DOHH2 (cell line): ENCODE measurements at regions not wholly inside any gene's neighbourhood (a gene's known extent, or its start where the extent isn't known, plus 50 kb on each side); places are given as distances from the start of the nearest gene placed in this dataset.
A peak's percentile ranks its signal among the peaks of the same experiment; 100 is the strongest.

ENCODE experiments used
- H3F3A ChIP-seq: fragments of 200-600 bp; sonication (generic), shearing (Covaris generic); 2 replicates; pipeline ENCODE4 v1.6.0; 2016; ENCODE audit warnings: antibody characterized with exemption, mild to moderate bottlenecking; ENCODE audit not compliant: control insufficient read depth, insufficient read depth
- H3K27ac ChIP-seq: fragments of 200-600 bp; sonication (generic); 2 replicates; pipeline ENCODE4 v1.5.1; 2014; ENCODE audit warnings: low read depth, mild to moderate bottlenecking, low read length, moderate library complexity
- H3K27me3 ChIP-seq: fragments of 200-600 bp; sonication (generic); 2 replicates; pipeline ENCODE4 v1.6.1; 2014; ENCODE audit warnings: mild to moderate bottlenecking, low read length, mixed read lengths; ENCODE audit not compliant: control insufficient read depth
- H3K36me3 ChIP-seq: fragments of 200-600 bp; sonication (generic); 2 replicates; pipeline ENCODE4 v1.6.1; 2014; ENCODE audit warnings: mild to moderate bottlenecking, low read length, moderate library complexity, mixed read lengths; ENCODE audit not compliant: control insufficient read depth
- H3K4me1 ChIP-seq: fragments of 200-600 bp; sonication (generic); 2 replicates; pipeline ENCODE4 v1.6.1; 2014; ENCODE audit warnings: mild to moderate bottlenecking, low read length, mixed read lengths; ENCODE audit not compliant: control insufficient read depth
- H3K4me2 ChIP-seq: fragments of 200-600 bp; sonication (generic); 2 replicates; pipeline ENCODE4 v1.6.0; 2014; ENCODE audit warnings: mild to moderate bottlenecking, low read length, moderate library complexity
- H3K4me3 ChIP-seq: fragments of 200-600 bp; sonication (generic); 2 replicates; pipeline ENCODE4 v1.5.1; 2014; ENCODE audit warnings: mild to moderate bottlenecking, low read length, mixed read lengths
- H3K79me2 ChIP-seq: fragments of 200-600 bp; sonication (generic); 2 replicates; pipeline ENCODE4 v1.6.1; 2014; ENCODE audit warnings: mild to moderate bottlenecking, low read length, mixed read lengths; ENCODE audit not compliant: control insufficient read depth
- H3K9me2 ChIP-seq: fragments of 200-600 bp; sonication (generic); replicated peaks from 2 replicates; pipeline ENCODE4 v1.6.1; 2014; ENCODE audit warnings: mild to moderate bottlenecking, low read length, mixed read lengths; ENCODE audit not compliant: control insufficient read depth
- H3K9me3 ChIP-seq: fragments of 200-600 bp; sonication (generic); 2 replicates; pipeline ENCODE4 v1.6.1; 2014; ENCODE audit warnings: antibody characterized with exemption, low read length, mixed read lengths; ENCODE audit not compliant: control insufficient read depth, insufficient read depth
- H4K20me1 ChIP-seq: fragments of 200-600 bp; sonication (generic); 2 replicates; pipeline ENCODE4 v1.6.0; 2014; ENCODE audit warnings: low read depth, mild to moderate bottlenecking, antibody characterized with exemption, low read length, moderate library complexity; ENCODE audit not compliant: control insufficient read depth, insufficient read depth
- EZH2phosphoT487 ChIP-seq: fragments of 200-600 bp; sonication (generic); IDR thresholded peaks from 2 replicates; pipeline ENCODE4 v1.6.1; 2017; ENCODE audit warnings: borderline replicate concordance, mild to moderate bottlenecking, antibody characterized with exemption, low read length, moderate library complexity, mixed read lengths
- TF ChIP-seq, protein P1 (sequence below): fragments of 200-600 bp; sonication (generic); IDR thresholded peaks from one replicate; pipeline ENCODE4 v1.5.1; 2014; ENCODE audit warnings: antibody characterized with exemption, mild to moderate bottlenecking, low read depth, low read length; ENCODE audit not compliant: poor library complexity, severe bottlenecking

- H3K9me2 ChIP-seq = no peaks in the 10 kb centered on the region
- H3K27me3 ChIP-seq = peaks cover 8% of the 10 kb centered on the region
- H3F3A ChIP-seq = no peaks in the 10 kb centered on the region
- H3K4me2 ChIP-seq = no peak overlapping the region
- H3K79me2 ChIP-seq = no peaks in the 10 kb centered on the region
- no peak overlapping the region for H3K27ac ChIP-seq
- H4K20me1 ChIP-seq = no peaks in the 10 kb centered on the region
- H3K4me3 ChIP-seq = no peak overlapping the region
- H3K9me3 ChIP-seq = no peaks in the 10 kb centered on the region
- no peaks in the 10 kb centered on the region for H3K4me1 ChIP-seq
- TF ChIP-seq, protein P1, sequence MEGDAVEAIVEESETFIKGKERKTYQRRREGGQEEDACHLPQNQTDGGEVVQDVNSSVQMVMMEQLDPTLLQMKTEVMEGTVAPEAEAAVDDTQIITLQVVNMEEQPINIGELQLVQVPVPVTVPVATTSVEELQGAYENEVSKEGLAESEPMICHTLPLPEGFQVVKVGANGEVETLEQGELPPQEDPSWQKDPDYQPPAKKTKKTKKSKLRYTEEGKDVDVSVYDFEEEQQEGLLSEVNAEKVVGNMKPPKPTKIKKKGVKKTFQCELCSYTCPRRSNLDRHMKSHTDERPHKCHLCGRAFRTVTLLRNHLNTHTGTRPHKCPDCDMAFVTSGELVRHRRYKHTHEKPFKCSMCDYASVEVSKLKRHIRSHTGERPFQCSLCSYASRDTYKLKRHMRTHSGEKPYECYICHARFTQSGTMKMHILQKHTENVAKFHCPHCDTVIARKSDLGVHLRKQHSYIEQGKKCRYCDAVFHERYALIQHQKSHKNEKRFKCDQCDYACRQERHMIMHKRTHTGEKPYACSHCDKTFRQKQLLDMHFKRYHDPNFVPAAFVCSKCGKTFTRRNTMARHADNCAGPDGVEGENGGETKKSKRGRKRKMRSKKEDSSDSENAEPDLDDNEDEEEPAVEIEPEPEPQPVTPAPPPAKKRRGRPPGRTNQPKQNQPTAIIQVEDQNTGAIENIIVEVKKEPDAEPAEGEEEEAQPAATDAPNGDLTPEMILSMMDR = no peak
- no peak for TF ChIP-seq EZH2phosphoT487
- no peaks in the 10 kb centered on the region for H3K36me3 ChIP-seq
Observed at GRCh38 chr4:42296196-42296595, 101.1 kb upstream of the SHISA3 start.

DNA sequence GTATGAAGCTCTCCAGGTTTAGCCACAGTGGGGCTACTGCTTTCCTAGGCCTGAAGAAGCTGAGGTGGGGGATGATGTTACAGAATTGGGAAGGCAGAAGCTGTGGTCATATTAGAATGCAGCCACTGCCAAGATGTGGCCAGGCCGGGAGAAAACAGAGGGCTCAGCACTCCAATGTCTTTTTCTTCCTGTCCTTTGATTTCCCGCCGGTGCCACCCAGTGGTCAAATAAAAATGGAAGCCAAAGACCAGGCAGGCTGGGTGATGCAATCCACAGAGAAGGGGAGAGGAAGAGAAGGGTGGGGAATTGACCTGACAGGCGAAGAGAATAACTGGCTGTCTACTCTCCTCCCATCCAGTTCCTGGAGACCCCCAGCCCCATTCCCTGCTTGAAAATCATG lies 94.9 kb upstream of the SHISA3 start:
- no peak overlapping the region for H3K4me2 ChIP-seq
- H3K9me2 ChIP-seq = no peaks in the 10 kb centered on the region
- no peak overlapping the region for H3K27ac ChIP-seq

DNA sequence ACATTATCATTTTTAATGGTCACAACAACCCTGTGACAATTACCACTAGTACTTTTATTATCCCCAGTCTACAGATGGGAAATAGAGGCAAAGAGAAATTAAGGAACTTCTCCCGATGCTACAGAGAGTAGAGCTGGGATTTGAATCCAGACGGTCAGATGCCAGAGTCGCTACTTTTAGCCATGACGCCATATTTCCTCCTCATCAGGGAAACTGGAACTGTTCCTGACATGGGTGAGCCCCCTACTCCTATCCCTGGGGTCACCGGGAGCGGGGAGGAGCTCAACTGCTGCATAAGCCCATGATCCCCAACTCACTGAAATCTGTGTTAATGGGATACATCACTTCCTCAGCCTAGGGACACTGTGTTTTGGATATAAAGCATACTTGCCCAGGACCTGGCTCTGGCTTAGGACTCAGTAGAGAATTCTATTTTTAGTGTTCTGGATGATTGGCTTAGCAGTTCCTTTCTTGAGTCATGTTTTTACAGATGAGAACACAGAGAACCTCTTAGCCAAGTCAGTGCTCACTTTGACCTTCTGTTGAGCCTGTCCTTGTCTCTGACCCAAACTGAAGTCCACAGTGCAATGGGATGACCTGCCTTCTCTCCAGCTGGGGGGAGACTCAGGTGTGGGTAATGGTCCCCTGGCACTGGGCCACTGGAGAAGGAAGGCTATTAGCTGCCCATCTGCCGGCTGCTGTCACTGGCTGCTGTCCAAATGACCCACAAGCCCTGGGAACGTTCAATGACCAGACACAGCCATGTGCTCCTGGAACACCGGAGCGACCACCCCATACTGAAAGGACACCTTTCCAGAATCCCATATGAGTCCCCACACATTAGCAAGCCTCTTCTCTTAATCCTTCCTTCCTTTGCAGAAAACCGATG lies 90.8 kb upstream of the SHISA3 start:
- Histone ChIP-seq H3K79me2 (no peaks in the 10 kb centered on the region), H4K20me1 (no peaks in the 10 kb centered on the region), H3K9me2 (no peaks in the 10 kb centered on the region), H3K9me3 (no peaks in the 10 kb centered on the region), H3K4me1 (no peaks in the 10 kb centered on the region), H3K27ac (no peak overlapping the region), H3K27me3 (peaks cover 5% of the 10 kb centered on the region; the same call in 1 of the 2 replicates), H3F3A (no peaks in the 10 kb centered on the region), H3K4me2 (no peak overlapping the region), H3K4me3 (no peak overlapping the region), H3K36me3 (no peaks in the 10 kb centered on the region)
- no peak for TF ChIP-seq EZH2phosphoT487
- TF ChIP-seq, protein P1 = no peak

More for the DNA sequence above, 94.9 kb upstream of the SHISA3 start:
- Histone ChIP-seq H3F3A (no peaks in the 10 kb centered on the region), H3K9me3 (no peaks in the 10 kb centered on the region), H3K4me3 (no peak overlapping the region), H3K4me1 (no peaks in the 10 kb centered on the region), H3K27me3 (peaks cover 12% of the 10 kb centered on the region), H4K20me1 (no peaks in the 10 kb centered on the region), H3K36me3 (no peaks in the 10 kb centered on the region), H3K79me2 (no peaks in the 10 kb centered on the region)
- TF ChIP-seq EZH2phosphoT487 = no peak
- TF ChIP-seq, protein P1 = peak; percentile 25
